ENCODE measurements at regions not wholly inside any gene's neighbourhood (a gene's known extent, or its start where the extent isn't known, plus 50 kb on each side); places are given as distances from the start of the nearest gene placed in this dataset.
"Not testable (repeated sequence)": the region's sequence is repeated elsewhere in the genome, so short reads cannot be mapped to it uniquely, and the experiment has no call there.

DNA sequence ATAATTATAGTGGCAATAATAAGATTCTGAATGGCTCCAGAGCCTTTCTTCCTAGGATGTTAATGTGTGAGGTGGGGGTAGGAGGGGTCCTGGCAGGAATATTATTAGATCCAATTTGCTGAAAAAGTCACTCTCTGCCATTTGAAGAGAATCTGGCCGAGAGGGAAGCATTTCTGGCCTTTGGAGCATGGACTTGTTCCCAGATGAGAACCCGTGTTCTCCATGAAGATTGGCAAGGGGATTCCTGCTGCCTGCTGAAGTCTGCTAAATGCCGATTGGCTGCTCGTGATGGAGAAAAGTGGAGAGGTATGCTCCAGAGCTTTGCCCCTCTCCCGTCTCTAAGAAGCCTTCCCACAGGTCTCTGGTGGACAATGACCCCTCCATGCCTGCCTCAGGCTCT lies 135.6 kb downstream of the TRIM43 start:
- H3K4me1 Mint-ChIP-seq; DNase-seq; H3K9me3 Mint-ChIP-seq; ATAC-seq; H3K36me3 Mint-ChIP-seq (ENCODE audit: low read depth); H3K27ac Mint-ChIP-seq; H3K4me3 Mint-ChIP-seq: not testable (repeated sequence)
- H3K27me3 Mint-ChIP-seq = peaks cover 11% of the 10 kb centered on the region

DNA sequence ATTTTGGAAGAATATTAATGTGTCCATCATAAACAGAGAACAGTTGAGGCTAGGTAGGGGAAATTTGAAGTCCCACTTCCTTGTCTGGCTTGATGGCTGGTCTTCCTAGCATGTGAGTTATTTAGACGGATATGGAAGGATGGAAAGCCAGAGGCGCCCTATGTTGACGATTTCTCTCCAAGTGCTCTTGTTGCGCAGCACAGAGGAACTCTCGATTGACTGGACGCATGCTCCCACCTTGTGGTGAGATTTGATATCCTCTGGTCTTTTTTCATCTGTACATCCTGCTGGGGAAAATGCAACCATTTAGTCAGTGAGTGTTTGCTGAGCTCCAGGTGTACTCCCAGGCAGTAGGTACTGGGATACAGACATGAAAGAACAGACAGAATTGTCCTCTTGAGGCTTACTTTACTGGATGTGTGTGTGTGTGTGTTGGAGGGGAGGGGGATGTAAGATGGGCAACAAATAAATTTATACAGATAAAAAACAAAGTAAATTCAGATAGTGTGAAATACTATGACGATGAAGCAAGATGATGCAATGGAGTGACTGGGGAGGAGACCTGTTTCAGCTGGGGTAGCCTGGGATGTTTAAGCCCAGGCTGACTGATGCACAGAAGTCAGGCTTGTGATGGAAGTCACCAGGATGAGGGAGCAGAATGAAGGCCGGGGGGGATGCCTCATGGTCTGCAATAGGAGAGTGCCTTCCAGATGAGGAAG lies 137.2 kb downstream of the TRIM43 start:
- peak; percentile 24 for DNase-seq
- Mint-ChIP-seq H3K4me3 (no peak overlapping the region), H3K9me3 (no peaks in the 10 kb centered on the region), H3K4me1 (no peaks in the 10 kb centered on the region), H3K27me3 (peaks cover 11% of the 10 kb centered on the region), H3K36me3 (ENCODE audit: low read depth) (no peaks in the 10 kb centered on the region), H3K27ac (no peak overlapping the region)
- peak; percentile 65 for ATAC-seq

DNA sequence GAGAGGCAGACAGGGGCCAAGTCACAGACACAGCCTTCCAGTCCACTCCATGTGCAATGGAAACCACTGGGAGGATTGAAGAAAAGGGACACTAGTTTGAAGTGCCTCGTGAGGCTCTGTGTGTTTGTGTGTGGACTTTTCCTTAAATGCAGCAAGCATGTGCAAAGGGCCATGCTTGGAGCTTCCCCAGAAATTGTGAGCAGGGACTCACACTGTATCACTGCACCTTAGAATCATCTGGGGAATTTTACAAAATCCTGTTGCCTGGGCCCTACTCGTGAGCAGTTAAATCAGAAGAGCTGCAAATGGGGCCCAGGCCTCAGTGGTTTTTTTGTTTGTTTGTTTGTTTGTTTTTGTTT lies 137.8 kb downstream of the TRIM43 start:
- no peak for DNase-seq
- ATAC-seq = no peak
- no peaks in the 10 kb centered on the region for H3K4me1 Mint-ChIP-seq
- H3K36me3 Mint-ChIP-seq (ENCODE audit: low read depth) = no peaks in the 10 kb centered on the region
- no peaks in the 10 kb centered on the region for H3K9me3 Mint-ChIP-seq
- H3K27me3 Mint-ChIP-seq = peaks cover 11% of the 10 kb centered on the region
- H3K27ac Mint-ChIP-seq = no peak overlapping the region
- no peak overlapping the region for H3K4me3 Mint-ChIP-seq

DNA sequence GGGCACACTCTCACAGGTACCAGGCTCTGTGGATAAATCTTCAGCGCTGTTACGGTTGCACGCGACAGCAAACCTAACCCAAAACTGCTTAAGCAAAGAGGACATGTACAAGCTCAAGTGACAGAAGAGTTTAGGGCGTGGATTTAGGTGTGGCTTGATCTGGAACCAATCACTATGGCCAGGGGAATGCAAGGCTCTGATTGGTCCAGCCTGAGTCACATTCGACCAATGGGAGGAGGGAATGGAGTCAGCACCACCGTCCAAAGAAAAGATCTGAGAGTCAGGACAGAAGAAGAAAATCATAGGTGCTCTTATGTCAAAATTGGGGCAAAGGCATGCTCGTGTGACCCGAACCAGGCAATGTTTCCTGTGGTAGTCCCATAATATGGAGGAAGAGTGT lies 139.0 kb downstream of the TRIM43 start:
- ATAC-seq = no peak
- Mint-ChIP-seq H3K9me3 (no peaks in the 10 kb centered on the region), H3K4me1 (no peaks in the 10 kb centered on the region), H3K27ac (no peak overlapping the region), H3K4me3 (no peak overlapping the region), H3K36me3 (ENCODE audit: low read depth) (no peaks in the 10 kb centered on the region), H3K27me3 (peaks cover 13% of the 10 kb centered on the region)
- no peak for DNase-seq

DNA sequence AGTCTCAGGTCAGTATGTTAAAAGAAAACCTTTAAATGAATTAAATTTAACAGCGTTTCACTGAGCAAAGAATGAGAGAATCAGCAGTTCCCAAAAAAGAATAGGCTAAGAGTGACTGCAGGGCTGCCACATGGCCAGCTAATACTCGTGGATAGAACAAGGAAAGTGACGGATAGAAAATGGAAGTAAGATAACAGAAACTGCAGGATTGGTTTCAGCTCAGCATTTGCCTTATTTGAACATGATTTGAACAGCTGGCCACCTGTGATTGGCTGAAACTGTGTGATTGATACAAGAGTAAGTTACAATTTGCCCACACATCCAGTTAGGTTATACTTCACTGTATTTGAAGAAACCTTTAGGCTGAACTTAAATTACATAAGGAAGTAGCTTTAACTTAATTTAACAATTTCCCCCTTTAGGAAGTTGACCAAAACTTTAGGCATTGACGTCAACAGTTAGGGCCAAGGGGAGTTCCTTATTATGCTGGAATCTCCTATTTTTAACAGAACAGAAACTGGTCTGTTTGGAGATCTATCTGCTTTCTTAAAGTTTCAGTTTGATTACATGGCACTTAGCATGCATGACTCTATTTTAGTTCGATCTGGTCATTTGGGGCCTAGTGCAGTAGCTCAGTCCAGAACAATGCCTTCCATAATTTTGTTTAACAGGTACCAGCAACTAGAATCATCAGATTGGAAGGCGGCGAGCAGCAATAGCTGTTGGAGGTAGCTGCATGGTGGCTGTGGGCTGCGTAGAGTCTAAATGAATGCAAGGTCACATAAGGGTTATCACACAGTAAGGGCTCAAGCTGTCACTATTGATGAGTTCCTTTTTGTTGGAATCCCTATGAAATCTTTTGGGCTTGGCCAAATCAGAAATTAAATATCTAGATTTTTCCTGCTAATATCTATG lies 143.4 kb downstream of the TRIM43 start:
- H3K4me1 Mint-ChIP-seq = no peaks in the 10 kb centered on the region
- H3K27ac Mint-ChIP-seq = no peak overlapping the region
- DNase-seq (no peak), ATAC-seq (no peak)
- H3K36me3 Mint-ChIP-seq (ENCODE audit: low read depth) = no peaks in the 10 kb centered on the region
- no peak overlapping the region for H3K4me3 Mint-ChIP-seq
- no peaks in the 10 kb centered on the region for H3K9me3 Mint-ChIP-seq
- H3K27me3 Mint-ChIP-seq = peaks cover 11% of the 10 kb centered on the region

DNA sequence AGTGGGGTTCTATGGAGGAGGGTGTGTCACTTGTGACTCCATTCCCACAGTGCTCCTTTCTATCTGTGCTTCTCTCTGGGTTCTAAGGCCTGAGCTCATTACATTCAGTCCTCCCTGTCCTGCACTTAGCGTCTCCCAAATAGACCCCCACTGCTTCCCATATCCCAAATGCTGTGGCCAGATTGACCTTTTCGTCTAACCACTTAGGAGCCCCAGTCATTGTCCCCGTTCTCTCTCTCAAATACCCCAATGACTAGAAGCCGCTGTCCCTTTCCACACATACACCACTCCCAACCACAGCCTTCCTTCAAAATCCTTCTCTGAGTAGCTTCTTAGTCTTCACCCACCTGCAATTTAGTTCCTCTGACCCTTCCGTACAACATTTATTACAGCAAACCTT lies 146.5 kb downstream of the TRIM43 start:
- H3K4me3 Mint-ChIP-seq = no peak overlapping the region
- H3K27ac Mint-ChIP-seq = no peak overlapping the region
- ATAC-seq = no peak
- H3K9me3 Mint-ChIP-seq = no peaks in the 10 kb centered on the region
- no peaks in the 10 kb centered on the region for H3K4me1 Mint-ChIP-seq
- H3K27me3 Mint-ChIP-seq = peaks cover 9% of the 10 kb centered on the region
- DNase-seq = no peak
- H3K36me3 Mint-ChIP-seq (ENCODE audit: low read depth) = no peaks in the 10 kb centered on the region

DNA sequence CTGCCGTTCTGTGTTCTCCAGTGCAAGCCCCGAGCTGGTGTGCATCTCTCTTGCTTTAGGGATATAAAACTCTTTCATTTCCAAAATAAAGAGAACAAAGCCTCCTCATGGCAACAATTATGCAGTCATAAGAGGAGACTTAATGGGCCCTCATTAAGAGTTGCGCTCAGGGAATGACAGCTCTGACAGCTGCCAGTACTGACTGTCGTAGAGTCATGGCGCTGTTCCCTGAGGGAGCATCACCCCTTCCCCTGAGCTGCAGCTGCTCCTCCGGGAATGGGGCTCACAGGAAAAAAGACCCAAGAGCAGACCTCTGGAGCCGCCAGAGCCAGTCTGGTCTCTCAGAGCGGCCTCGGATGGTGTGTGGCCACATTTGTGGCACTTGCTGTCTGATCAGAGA lies 160.3 kb downstream of the TRIM43 start:
- not testable (repeated sequence) for H3K4me3 Mint-ChIP-seq; H3K36me3 Mint-ChIP-seq (ENCODE audit: low read depth); H3K9me3 Mint-ChIP-seq; H3K27me3 Mint-ChIP-seq; DNase-seq; H3K27ac Mint-ChIP-seq; ATAC-seq; H3K4me1 Mint-ChIP-seq

DNA sequence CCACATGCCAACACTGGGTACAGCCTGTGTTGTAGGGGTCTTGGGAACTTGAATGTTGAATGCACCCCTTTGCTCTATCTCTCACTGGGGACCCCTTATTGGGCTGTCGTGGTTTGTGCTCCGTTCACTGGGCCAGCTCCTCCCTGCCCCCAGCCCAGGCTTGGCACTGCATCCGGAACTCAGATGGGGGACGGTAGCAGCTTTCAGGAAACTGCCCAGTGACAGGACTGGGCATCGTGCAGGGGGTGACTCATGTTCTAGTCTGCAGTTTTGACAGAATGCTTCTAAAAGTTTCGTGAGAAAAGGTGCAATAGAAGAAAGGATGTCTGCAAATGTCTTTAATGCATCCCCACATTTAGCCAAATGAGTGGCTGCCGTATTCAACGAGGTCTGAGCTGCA lies 162.0 kb downstream of the TRIM43 start:
- not testable (repeated sequence) for H3K27me3 Mint-ChIP-seq; H3K36me3 Mint-ChIP-seq (ENCODE audit: low read depth); DNase-seq; H3K4me3 Mint-ChIP-seq; ATAC-seq; H3K9me3 Mint-ChIP-seq; H3K27ac Mint-ChIP-seq; H3K4me1 Mint-ChIP-seq

DNA sequence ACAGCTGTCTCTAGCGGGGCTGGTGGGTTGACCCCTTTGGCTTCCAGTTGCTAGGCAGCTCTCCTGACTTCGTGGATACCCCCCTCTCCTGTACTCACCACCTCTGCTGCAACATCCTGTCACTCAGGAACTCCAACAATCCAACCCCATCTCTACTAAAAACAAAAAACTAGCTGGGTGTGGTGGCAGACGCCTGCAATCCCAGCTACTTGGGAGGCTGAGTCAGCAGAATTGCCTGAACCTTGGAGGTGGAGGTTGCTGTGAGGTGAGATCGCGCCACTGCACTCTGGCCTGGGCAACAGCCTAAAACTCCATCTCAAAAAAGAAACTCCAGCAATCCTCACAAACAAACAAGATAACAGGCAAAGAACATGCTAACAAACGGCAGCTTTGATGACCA lies 162.4 kb downstream of the TRIM43 start:
- H3K9me3 Mint-ChIP-seq; H3K4me3 Mint-ChIP-seq; H3K4me1 Mint-ChIP-seq; H3K27ac Mint-ChIP-seq; H3K27me3 Mint-ChIP-seq; H3K36me3 Mint-ChIP-seq (ENCODE audit: low read depth); DNase-seq; ATAC-seq: not testable (repeated sequence)

DNA sequence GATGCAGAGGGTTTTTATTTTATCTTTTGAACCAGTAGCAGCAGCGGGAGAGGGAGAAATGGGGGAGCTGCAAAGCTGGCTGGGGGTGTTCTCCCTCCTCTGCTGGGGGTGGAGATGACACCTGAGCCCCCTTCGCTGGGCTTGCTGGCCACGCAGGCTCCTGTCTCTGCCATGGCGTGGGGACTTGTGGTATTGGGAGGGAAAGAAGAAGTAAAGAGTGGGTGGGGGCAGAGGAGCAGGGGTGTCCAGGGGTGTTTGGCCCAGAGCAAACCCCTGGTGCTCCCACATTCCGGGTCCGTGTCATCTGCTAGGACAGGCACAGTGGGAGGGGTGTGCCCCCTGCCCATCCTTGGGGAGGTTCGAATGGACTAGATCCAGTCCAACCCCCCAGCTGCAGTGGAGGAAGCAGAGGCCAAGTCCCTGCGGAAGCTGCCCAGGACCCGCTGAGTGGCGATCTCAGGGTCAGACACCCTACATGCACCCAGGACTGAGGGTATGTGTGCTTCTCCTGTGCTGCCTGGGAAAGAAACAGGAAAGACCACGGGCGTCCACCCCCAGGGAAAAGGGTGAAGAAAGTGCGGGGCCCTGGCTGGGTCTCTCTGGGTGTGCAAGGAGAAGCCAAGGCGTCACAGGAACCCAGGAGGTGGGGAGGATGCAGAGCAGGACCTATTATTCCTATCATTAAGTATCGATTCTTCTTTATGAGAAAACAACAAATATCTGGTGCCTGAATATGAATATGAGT lies 163.2 kb downstream of the TRIM43 start:
- not testable (repeated sequence) for H3K4me3 Mint-ChIP-seq; H3K9me3 Mint-ChIP-seq; H3K27ac Mint-ChIP-seq; DNase-seq; H3K27me3 Mint-ChIP-seq; H3K4me1 Mint-ChIP-seq; ATAC-seq; H3K36me3 Mint-ChIP-seq (ENCODE audit: low read depth)

DNA sequence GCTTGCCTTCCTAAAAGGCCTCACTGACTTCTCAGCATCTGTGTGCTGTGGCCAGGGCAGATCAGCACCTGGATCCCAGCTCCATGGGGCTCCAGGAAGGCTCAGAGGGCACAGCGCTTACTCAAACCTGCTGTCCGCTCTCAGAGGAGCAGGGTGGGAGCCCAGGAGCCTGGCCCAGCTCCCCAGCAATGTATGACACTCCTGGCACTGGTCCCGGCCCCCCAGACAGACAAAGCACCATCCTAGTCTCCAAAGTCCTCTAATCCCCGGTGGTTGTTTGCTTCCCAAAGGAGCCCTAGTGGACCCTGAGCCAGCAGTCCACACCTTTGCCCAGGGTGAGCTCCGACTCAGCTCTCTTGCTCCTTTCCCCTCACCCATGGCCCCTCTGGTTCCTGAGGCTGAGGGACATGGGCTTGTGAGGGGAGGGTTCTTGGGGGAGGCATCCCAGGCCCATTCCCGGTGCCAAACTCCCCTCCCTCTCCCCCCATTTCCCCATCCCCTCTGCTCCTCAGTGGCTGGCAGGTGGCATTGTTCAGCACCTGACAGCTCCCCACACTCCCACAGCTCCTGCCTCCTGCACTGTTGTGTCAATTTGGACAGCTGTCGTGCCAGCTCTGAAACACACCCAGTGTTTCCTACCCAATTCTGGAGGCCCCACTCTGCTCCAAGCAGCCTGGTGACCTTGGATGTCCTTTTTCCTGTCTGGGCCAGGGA lies 164.3 kb downstream of the TRIM43 start:
- not testable (repeated sequence) for H3K36me3 Mint-ChIP-seq (ENCODE audit: low read depth); DNase-seq; H3K9me3 Mint-ChIP-seq; ATAC-seq; H3K27me3 Mint-ChIP-seq; H3K4me3 Mint-ChIP-seq; H3K4me1 Mint-ChIP-seq; H3K27ac Mint-ChIP-seq

DNA sequence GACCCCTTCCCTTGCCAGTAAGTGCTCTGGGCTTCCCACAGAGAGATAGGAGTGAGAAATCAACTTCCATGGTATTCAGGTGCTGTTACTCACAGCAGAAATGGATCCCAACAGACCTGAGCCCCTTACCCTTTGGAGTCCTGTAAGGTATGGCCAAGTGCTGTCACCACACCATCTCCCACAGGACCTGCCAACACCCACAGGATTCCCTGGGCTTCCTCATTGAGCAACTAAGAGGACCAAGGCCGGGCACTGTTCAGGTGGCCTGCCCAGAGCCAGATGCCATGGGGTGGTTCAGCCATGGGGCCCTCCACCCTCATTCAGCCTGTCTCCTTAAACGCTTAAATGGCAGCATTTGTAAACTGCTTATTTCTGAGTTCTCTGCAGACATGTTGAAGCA lies 166.2 kb downstream of the TRIM43 start:
- ATAC-seq = no peak
- no peaks in the 10 kb centered on the region for H3K27me3 Mint-ChIP-seq

DNA sequence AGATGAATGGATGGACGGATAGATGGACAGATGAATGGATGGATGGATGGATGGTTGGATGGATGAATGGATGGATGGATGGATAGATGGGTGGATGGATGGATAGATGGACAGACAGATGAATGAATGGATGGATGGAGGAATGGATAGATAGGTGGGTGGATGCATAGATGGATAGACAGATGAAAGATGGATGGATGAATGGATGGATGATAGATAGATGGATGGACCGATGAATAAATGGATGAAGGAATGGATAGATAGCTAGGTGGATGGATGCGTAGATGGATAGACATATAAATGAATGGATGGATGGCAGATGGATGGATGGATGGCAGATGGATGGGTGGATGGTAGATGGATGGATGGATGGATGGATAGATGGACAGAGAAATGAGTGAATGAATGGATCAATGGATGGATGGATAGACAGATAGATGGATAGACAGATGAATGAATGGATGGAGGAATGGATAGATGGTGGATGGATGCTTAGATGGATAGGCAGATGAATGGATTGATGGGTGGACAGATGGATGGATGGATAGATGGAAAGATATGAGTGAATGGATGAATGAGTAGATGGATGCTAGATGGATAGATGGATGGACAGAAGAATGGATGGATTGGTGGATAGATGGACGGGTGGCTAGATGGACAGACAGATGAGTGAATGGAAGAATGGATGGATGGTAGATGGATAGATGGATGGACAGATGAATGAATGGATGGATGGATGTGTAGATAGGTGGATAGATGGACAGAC lies 167.9 kb downstream of the TRIM43 start:
- no peak for ATAC-seq
- no peak overlapping the region for H3K4me3 Mint-ChIP-seq
- H3K27me3 Mint-ChIP-seq = no peaks in the 10 kb centered on the region
- H3K36me3 Mint-ChIP-seq (ENCODE audit: low read depth) = no peaks in the 10 kb centered on the region
- no peaks in the 10 kb centered on the region for H3K4me1 Mint-ChIP-seq
- no peak overlapping the region for H3K27ac Mint-ChIP-seq
- H3K9me3 Mint-ChIP-seq = no peaks in the 10 kb centered on the region
- DNase-seq = no peak

More for the DNA sequence above, 166.2 kb downstream of the TRIM43 start:
- H3K9me3 Mint-ChIP-seq = no peaks in the 10 kb centered on the region
- H3K4me1 Mint-ChIP-seq = no peaks in the 10 kb centered on the region
- H3K4me3 Mint-ChIP-seq = no peak overlapping the region
- DNase-seq = no peak
- H3K36me3 Mint-ChIP-seq (ENCODE audit: low read depth) = no peaks in the 10 kb centered on the region
- H3K27ac Mint-ChIP-seq = no peak overlapping the region
